VCaP (cell line): ENCODE measurements at regions not wholly inside any gene's neighbourhood (a gene's known extent, or its start where the extent isn't known, plus 50 kb on each side); places are given as distances from the start of the nearest gene placed in this dataset.

ENCODE experiments used
- H3K27ac ChIP-seq: fragments of 450-650 bp; 2 replicates; pipeline ENCODE4 v1.5.1; 2017
- CTCF ChIP-seq: fragments of 450-650 bp; conservative IDR thresholded peaks from 2 replicates; pipeline ENCODE4 v1.5.1; 2017; ENCODE audit warnings: mild to moderate bottlenecking, moderate library complexity

GRCh38 chr7:34544621-34545020, 113.4 kb upstream of the NPSR1 start:
- TF ChIP-seq CTCF: no peak
- H3K27ac ChIP-seq: no peak overlapping the region

GRCh38 chr7:34550996-34551395, 107.0 kb upstream of the NPSR1 start:
- TF ChIP-seq CTCF: no peak
- no peak overlapping the region for H3K27ac ChIP-seq

- TF ChIP-seq CTCF: no peak
- H3K27ac ChIP-seq: no peak overlapping the region
These were observed 105.5 kb upstream of the NPSR1 start for GRCh38 chr7:34552502-34552901.

GRCh38 chr7:34558022-34558421, 100.0 kb upstream of the NPSR1 start:
- no peak for TF ChIP-seq CTCF
- H3K27ac ChIP-seq: no peak overlapping the region

GRCh38 chr7:34564091-34564490, 93.9 kb upstream of the NPSR1 start:
- no peak for TF ChIP-seq CTCF
- H3K27ac ChIP-seq: no peak overlapping the region

GRCh38 chr7:34567906-34568305, 90.1 kb upstream of the NPSR1 start:
- TF ChIP-seq CTCF: no peak
- H3K27ac ChIP-seq: no peak overlapping the region

- H3K27ac ChIP-seq: no peak overlapping the region
- TF ChIP-seq CTCF: no peak
These were observed 87.9 kb upstream of the NPSR1 start for GRCh38 chr7:34569975-34570699.
